NCI-H2227 (cell line): ENCODE measurements at regions not wholly inside any gene's neighbourhood (a gene's known extent, or its start where the extent isn't known, plus 50 kb on each side); places are given as distances from the start of the nearest gene placed in this dataset.

ENCODE experiments used
- DNase-seq: peaks from one replicate; lab custom pipeline; 2025; ENCODE audit not compliant: unreplicated experiment; lab: John Stamatoyannopoulos, UW

DNA sequence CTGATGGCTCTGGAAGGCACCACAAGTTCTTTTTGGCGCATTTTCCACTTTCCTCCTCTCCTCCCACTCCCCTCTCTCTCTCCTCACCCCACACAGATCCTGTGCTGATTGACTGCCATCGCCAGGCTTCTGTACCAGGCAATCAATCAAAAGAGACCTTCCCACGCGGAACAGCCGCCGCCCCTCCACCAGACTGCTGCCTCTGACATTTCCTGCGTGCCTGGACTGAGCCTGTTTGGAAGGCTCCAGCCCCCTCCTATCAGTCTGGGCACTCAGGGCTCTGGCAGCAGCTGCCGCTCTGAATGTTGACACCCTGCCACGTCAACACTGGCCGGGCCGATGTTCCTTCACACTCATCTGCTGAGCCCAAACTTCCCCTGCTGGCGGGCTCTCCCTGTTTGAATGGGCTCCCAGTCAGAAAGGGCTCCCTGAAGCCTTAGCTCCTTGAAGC is 467.7 kb downstream of the EPHA4 start:
- DNase-seq = no peak

DNA sequence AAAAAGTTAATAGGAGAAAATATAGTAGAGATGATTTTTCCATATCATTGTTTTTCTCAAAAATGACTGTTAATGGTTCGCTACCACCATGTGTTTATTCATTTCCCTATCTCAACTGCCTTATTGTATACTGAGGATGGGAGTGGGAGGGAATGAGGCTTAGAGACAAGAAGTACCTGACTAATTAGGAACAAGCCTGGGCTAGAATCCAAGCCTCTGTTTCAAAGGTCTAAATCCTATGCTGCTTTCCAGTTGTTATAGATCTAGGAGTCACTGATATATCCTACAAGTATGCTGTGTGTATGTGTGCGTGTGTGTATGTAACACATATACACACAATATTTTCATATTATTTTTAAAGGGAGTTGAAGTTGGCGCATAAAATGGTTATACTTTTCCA is 465.9 kb downstream of the EPHA4 start:
- no peak for DNase-seq

DNA sequence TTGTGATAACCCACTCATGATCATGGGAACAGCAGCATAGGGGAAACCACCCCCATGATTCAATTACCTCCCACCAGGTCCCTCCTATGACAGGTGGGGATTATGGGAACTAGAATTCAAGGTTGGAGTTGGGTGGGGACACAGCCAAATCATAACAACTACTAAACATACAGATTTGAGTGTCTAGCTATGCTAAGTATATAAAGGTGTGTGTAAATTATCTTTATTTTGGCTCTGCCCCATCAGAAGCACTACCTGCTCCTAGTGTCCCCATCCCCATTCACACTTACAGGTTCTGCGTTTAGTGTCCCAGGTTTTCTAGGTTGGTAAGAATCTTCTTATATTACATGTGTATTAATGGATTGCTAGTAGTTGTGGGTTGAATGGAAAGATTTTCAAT is 464.7 kb downstream of the EPHA4 start:
- no peak for DNase-seq

DNA sequence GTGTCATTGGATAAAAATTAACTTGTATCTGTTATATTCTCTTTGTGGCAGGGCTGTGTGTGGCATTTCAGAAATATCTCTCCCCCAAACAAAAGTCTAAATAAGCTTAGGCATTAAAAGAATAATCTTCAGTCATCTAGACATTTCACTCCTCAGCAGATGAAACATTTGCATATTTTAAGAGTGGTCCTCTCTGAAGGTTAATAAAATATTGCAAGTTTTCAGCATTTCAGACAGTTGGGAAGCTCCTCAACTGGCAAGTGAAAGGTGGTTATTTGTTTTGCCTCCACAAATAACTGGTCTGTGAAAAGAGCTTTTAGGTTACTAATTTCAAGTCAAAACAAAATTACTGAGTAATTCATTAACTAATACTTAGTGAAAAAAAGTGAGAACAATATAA is 462.6 kb downstream of the EPHA4 start:
- DNase-seq = no peak

DNA sequence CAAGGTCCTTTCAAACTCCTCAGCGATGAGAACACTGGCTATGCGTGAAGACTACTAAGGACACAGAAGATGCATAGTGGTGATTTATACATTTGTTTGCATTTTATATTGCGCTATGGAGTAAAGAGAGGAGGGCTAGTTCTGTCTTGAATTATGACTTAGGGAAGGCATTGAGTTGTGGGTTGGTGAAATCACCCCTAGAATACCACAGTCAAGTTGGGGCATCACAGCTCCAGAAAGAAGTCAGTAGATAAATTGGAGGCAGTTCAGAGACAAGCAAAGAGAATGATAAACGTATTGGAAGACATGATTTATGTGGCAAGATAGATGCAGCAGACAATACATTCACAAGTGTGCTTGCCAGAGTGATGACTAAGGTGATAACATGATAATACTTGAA is 460.4 kb downstream of the EPHA4 start:
- no peak for DNase-seq

DNA sequence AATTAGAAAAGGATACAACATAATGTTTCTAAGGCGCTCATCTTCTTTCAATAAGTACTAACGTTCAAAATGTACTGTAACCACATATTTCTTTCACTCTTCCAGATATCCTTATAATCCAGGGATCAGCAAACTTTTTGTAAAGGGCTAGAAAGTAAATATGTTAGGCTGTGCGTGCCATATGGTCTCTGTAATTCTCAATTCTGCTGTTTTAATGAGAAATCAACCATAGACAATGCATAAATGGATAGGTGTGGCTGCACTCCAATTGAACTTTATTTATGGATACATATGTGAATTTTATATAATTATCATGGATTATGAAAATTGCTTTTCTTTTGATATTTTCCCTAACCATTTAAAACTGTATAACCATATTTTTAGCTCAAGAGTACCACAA is 459.4 kb downstream of the EPHA4 start:
- DNase-seq = no peak

DNA sequence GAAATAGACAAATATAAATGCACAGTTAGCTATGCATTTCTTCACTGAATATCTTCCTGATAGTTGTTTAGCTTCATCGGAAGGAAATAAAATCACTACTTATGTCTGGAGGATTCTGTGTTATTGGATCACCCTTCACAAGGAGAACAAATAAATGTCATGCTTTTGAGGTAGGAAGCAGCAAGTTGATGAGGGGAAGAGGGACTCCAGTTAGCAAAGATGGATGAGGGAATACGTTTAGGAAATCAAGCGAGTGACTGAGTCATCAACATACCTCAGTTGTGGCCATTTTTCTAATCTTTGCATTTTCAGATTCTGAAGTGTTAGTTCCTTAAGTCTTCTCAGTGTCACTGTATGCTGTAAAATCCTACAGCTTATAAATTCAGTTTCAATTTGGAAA is 456.2 kb downstream of the EPHA4 start:
- DNase-seq = no peak

DNA sequence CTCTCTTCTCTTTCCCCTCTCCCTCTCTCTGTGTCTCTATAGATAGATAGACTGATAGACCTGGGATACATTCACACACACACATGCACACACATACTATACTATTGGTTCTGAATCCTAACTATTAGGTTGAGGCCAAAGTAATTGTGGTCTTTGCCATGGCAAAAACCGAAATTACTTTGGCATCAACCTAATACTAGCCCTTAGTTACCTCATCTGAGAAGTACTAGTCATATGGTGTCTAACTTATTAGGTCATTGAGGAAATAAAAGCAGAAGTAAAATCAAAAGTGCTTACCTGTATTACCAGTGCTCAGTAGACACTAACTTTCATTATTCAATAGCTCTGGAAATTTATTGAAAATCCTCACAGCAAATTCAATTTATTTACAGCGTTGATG is 451.5 kb downstream of the EPHA4 start:
- DNase-seq = no peak

DNA sequence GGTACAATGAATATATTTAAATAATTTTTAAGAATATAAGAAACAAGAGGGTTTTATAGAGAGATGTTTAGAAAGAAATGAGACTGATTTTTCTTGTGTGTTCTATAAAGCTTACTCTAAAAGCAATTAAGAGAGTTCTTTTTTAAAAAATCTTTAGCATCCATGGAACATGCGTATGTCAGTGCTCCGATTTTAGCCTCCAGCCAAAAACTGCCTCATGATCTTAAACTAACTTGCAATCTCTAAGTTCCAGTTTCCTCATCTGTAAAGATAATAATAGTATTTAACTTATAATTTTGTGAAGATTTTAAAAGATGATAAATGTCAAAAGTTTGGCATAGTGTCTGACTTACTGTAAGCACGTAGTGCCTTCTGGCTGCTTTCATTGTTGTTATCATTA is 448.7 kb downstream of the EPHA4 start:
- DNase-seq = no peak

DNA sequence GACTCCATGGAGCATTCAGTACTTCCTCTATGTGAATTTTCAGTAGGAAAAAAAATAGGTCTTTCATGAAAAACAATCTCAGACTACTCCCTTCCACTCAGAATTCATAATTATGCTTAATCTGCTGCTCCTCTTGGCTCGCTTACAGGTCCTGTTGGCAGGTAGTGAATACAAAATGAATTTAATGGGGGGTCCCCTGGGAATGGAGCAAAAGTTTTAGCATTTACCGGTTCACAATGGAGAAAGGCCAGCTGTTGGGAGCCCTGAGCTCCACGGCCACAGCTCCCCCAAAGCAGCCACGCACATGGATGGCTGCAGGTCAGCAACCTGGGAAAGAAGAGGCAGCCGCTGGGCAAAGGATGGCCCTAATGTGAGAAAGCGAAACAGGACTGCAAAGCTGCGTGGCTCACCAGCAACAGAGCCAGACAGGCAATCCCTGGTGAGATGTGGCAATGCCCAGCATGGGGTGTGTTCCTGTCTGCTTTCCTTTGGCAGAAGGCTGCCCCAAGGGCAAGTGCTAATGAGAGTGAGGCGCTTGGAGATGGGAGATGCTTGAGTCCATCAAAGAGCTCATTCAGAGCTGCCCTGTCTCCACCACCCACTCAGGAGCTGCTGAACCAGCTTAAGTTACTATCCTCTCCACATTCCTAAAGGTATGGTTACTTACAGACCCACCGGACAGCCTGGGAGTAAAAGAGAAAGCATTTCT is 447.4 kb downstream of the EPHA4 start:
- no peak for DNase-seq

DNA sequence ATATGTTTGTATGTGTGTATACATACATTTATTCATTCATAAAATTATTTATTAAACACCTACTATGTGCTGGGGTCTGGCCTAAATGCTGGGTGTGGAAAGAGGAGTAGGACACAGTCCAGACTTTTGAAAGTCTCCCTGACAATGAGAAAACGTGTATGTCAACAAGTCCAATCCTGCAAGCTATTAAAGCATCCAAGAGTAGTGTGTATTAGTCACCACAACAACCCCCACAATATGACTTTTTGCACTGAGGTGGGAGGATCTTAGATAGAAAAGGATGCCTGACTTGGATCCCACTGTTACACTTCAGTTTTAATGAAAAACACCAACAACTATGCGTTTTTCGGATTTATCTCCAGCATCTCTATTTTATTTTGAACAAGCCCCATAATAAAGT is 446.4 kb downstream of the EPHA4 start:
- no peak for DNase-seq

DNA sequence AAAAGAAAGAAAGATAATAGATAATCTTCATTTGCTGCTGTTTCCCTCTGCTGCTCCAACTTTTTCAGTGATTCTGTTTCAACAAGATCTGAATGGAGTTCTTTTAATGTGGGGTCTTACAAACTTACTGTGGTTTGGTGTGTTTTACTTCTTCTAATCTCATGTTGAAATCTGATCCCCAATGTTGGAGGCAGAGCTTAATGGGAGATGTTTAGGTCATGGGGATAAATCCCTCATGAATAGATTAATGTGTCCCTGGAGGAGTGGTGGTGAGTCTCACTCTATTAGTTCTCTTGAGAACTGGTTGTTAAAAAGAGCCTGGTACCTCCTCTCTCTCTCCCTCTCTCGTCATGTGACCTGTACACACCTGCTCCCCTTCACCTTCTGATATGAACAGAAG is 442.4 kb downstream of the EPHA4 start:
- DNase-seq = no peak

DNA sequence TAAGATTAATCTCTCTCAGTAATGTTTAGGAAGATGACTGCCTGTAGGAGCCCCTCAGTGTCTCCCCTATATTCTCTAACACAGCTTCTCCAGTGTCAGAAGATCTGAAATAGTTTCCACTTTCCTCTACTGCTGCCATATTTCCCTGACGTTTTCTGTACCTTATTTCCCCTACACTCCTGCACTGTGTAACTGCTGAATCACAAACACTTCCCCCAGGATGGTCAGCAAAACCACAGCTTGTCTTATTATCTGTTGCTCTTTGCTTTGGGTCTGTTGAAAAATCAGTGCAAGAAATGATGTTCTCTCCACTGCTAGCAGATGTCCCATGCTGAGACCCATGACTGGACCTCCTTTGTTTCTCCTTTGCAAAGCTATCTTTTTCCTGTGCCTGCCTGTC is 441.7 kb downstream of the EPHA4 start:
- DNase-seq = no peak

DNA sequence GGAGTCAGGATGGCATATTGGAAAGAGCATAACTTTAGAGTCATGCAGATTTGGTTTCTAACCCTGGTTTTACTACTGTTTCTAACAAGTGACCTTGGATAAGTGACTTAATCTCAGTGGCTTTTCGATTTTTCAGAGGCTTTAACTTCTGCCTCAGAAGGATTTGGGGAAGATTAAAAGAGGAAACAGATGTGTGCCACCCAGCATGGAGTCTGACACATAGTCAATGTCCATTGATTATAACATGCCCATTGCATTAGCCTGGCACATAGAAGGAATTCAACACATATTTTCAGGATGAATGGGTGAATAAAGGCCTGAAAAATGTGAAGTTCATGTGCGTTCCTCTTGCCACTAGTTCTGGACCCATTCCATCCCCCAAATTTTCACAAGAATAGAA is 438.2 kb downstream of the EPHA4 start:
- DNase-seq = no peak

DNA sequence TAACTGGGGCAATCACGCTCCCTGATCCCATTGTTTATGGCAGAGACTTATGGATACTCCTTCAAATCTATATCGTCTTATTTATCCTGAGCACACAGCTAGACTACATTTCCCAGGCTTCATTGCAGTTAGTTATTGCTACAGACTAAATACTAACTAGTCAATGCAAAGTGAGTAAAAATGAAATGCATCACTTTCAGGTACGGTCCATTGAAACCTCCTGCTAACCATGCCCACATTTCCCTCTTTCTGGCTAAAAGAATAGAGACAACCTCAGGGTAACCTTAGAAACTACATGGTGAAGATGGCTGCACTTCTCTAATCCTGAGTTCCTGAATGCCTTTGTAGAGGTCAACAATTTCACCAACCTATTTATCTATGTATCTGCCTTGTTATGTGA is 437.4 kb downstream of the EPHA4 start:
- no peak for DNase-seq

DNA sequence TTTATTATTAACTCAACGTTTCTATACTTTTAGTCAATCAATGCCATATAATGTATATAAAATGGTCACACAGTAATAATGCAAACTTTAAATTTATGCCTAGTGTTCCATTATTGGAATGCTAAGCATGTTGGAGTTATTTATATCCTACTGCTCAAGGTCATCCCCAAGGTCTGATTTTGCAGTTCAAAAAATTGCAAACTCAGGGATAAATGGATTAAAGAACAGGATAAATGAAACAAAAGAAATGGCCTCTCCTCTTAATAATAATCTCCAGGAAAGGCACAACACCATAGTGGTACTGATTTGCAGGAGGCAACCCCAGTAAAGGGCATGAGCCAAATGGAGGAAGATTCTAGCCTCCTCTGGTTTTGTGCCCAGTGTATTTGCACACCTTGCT is 436.4 kb downstream of the EPHA4 start:
- DNase-seq = no peak

DNA sequence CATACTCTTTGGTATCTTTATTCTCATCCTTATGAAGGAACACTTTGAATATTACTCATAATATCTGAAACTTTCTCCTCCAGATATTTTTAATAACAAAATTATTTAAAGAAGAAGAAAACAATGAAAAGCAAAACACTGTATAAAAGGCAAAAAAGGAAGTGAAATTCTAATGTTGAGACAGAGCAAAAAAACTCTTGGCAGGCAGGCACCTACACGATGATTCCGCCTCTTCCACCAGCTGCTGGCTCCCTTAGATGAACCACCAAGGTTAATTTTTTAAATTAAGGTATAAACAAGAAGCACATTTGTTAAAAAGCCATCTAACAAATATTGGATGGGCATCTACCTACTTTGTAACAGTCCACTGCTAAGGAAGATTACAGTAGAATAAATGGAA is 434.7 kb downstream of the EPHA4 start:
- no peak for DNase-seq

DNA sequence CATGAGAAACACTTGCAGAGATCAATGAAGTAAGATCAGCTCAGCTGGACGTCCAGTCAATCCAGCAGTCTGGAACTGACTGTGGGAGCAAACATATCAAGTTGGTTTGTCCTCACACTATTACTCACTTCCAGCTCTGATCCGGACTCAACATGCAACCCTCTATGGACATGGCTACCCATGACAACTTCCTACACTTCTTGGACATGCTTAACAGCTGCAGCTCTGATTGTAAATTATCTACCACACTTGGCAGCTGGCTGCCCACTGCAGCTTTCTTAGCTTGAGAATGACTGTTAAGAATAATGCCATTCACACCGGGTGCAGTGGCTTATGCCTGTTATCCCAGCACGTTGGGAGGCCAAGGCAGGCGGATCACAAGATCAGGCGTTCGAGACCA is 429.8 kb downstream of the EPHA4 start:
- DNase-seq = no peak

DNA sequence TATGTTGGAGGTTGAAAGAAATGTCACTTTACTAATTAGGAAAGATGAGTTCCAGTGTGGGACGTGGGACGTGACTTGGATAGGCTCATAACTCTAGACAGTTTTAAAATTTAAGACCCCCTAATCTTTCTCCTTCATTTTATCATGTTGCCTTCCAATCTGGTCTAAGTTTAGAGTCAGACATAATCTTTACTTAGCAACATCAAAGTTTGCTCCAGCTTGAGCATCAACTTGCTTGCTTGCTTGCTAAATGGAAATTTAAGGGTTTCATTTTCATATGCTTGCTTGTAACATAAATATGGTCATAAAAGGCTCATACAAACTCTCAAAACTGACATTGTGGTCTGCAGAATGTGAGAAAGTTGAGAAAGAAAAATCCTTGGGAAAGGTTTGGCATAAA is 428.9 kb downstream of the EPHA4 start:
- DNase-seq = no peak

DNA sequence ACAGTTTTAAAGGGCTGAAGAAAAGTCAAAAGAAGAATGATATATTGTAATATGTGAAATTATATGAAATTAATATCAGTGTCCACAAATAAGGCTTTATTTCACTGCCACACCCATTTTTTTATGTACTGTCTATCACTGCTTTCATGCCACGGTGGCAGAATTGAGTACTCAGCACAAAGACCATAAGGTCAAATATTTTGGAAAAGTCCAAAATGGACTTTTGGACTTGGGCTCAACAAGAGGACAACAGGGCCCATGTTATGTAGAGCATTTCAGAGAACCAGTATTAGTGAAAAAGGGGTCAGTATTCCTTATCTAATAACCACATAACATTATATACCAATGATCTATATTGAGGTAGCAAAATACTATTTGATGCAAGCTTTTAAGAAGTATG is 427.2 kb downstream of the EPHA4 start:
- no peak for DNase-seq

DNA sequence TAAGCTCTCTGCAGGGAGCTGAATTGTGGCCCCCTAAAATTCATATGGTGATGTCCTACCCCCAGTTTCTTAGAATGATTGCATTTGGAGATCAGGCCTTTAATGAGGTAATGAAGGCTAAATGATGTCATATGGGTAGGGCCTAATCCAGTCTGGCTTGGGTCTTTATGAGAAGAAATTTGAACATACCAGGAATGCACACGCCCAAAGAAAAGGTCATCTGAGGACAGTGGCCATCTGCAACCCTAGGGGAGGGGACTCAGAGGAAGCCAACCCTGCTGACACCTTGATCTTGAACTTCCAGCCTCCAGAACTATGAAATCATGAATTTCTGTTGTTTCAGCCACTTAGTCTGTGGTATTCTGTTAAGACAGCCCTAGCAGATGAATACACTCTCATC is 426.7 kb downstream of the EPHA4 start:
- no peak for DNase-seq

DNA sequence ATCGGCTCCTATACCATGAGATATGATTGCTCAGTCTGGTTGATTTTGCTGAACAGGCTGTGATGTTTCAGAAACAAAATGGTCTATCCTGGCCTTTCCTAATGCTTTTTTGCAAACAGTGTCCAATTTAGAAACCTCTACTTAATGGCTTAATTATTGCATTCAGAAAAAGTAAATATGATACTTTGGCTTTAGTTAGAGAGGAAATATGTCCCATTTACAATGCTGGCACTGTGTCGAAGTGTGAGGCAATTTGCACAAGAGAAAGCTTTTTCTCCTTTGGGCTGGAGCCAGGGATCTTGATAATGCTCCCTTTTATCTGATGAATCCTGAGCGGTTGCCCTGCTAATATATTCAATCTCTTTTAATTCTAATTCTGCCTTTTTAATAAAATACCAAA is 418.9 kb downstream of the EPHA4 start:
- DNase-seq = no peak

DNA sequence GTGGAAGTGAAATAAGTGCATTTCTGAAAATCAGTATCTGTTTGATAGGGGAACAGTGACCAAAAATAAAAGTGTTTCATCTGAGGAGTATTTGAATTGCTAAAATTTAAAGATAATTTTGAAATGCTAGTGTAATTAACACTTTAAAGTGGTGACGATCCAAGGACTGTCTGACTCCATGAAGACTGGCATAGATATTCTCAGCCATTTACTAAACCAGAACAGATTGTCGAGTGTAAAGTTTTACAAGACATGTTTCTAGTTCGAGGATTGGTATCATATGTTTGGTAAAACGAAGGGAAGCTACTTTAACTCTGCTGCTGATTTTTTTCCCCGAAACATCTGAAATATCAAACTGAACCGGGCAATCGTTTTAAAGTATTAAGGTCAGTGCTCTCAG is 417.9 kb downstream of the EPHA4 start:
- DNase-seq = no peak
